Cardiac muscle cell (in vitro differentiated cells and primary cell): ENCODE measurements at regions not wholly inside any gene's neighbourhood (a gene's known extent, or its start where the extent isn't known, plus 50 kb on each side); places are given as distances from the start of the nearest gene placed in this dataset.

ENCODE experiments used
- DNase-seq, 2 donors: peaks; one replicate each; pipeline versions ENCODE4 v3.0.0 to v3.0.0-alpha.2; 2010 to 2017; ENCODE audit warnings: low read depth in 1 of 2, low spot score in 1 of 2
- H3K27ac ChIP-seq: fragments of 200-600 bp; sonication (generic); 2 replicates; pipeline ENCODE4 v1.5.1; 2016
- H3K27me3 ChIP-seq: fragments of 200-600 bp; sonication (generic); 2 replicates; pipeline ENCODE4 v1.6.0; 2016; ENCODE audit warnings: control low read depth
- H3K36me3 ChIP-seq: fragments of 200-600 bp; sonication (generic); 2 replicates; pipeline ENCODE4 v1.5.1; 2016; ENCODE audit warnings: control low read depth
- H3K4me1 ChIP-seq: fragments of 200-600 bp; sonication (generic); 2 replicates; pipeline ENCODE4 v1.8.1; 2017; ENCODE audit warnings: low read depth, mild to moderate bottlenecking, mixed run types
- H3K4me3 ChIP-seq: fragments of 200-600 bp; sonication (generic); 2 replicates; pipeline ENCODE4 v1.5.1; 2016; ENCODE audit warnings: mild to moderate bottlenecking
- H3K9me3 ChIP-seq: fragments of 200-600 bp; sonication (generic); 2 replicates; pipeline ENCODE4 v1.5.1; 2017; ENCODE audit warnings: low read depth, mild to moderate bottlenecking, control low read depth
- TF ChIP-seq, protein P1 (sequence below): IDR thresholded peaks from 2 replicates; pipeline ENCODE4 v1.5.1; 2012; ENCODE audit warnings: low read depth, mild to moderate bottlenecking, low read length

- H3K36me3 ChIP-seq: no peaks in the 10 kb centered on the region
- DNase-seq: no peak
- no peak overlapping the region for H3K27ac ChIP-seq
- TF ChIP-seq, protein P1, sequence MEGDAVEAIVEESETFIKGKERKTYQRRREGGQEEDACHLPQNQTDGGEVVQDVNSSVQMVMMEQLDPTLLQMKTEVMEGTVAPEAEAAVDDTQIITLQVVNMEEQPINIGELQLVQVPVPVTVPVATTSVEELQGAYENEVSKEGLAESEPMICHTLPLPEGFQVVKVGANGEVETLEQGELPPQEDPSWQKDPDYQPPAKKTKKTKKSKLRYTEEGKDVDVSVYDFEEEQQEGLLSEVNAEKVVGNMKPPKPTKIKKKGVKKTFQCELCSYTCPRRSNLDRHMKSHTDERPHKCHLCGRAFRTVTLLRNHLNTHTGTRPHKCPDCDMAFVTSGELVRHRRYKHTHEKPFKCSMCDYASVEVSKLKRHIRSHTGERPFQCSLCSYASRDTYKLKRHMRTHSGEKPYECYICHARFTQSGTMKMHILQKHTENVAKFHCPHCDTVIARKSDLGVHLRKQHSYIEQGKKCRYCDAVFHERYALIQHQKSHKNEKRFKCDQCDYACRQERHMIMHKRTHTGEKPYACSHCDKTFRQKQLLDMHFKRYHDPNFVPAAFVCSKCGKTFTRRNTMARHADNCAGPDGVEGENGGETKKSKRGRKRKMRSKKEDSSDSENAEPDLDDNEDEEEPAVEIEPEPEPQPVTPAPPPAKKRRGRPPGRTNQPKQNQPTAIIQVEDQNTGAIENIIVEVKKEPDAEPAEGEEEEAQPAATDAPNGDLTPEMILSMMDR: no peak
- no peak overlapping the region for H3K4me3 ChIP-seq
- H3K4me1 ChIP-seq: no peaks in the 10 kb centered on the region
- H3K27me3 ChIP-seq: no peaks in the 10 kb centered on the region
- no peaks in the 10 kb centered on the region for H3K9me3 ChIP-seq
Observed at GRCh38 chr7:69450456-69450855, 147.8 kb upstream of the AUTS2 start.

GRCh38 chr7:69451715-69452114 is 146.6 kb upstream of the AUTS2 start:
- Histone ChIP-seq H3K36me3 (no peaks in the 10 kb centered on the region), H3K27me3 (no peaks in the 10 kb centered on the region), H3K4me1 (no peaks in the 10 kb centered on the region), H3K27ac (no peak overlapping the region), H3K9me3 (no peaks in the 10 kb centered on the region), H3K4me3 (no peak overlapping the region)
- TF ChIP-seq, protein P1: no peak
- DNase-seq: no peak

GRCh38 chr7:69452797-69453196 is 145.5 kb upstream of the AUTS2 start:
- Histone ChIP-seq H3K4me3 (no peak overlapping the region), H3K36me3 (no peaks in the 10 kb centered on the region), H3K9me3 (no peaks in the 10 kb centered on the region), H3K27me3 (no peaks in the 10 kb centered on the region), H3K4me1 (no peaks in the 10 kb centered on the region), H3K27ac (no peak overlapping the region)
- TF ChIP-seq, protein P1: no peak
- DNase-seq: no peak

DNA sequence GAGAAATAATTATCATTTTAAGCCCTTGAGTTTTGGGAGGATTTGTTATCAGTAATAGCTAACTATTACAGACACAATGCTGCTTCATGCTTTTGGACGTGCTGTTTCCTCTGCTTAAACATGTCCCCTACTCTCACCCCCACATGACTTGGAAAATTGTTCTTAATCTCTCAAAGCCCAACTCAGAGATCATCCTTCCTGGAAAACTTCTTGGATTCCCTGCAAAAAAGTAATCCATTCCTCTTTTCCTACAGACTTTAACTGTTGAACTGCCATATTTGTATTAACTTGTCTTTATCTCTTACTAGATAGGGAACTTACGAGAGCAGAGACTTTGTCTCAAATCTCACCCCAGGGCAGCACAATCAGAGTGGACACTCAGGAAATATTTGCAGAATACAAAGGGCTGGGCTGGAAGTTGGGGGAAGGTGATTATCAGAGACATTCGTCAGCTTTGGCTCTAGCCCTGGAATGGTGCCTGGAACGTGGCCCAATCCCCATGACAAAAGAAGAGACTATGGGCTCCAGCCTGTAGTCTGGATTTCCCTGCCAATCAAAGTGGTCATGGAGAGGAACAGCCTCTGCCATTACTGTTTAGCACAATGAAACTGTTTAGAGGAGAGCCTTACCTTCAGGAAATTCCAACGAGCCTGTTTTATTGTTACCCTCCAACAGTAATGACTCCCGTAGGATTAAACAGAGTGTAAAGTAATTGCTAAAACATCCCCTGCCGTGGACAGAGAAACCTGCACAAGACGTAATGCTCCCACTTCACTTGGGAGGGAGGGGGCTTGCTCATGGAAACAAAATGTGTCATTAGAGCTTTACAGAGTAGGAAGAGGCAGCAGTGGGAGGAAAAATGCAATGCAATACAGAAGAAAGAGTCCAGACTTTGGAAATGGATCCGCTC is 140.4 kb upstream of the AUTS2 start:
- no peak overlapping the region for H3K4me3 ChIP-seq
- peak overlapping the region; percentile 0 for H3K27ac ChIP-seq
- no peaks in the 10 kb centered on the region for H3K9me3 ChIP-seq
- H3K4me1 ChIP-seq: peaks cover 2% of the 10 kb centered on the region
- peak; percentile 31 to 47 for DNase-seq
- TF ChIP-seq, protein P1: no peak
- H3K36me3 ChIP-seq: no peaks in the 10 kb centered on the region
- no peaks in the 10 kb centered on the region for H3K27me3 ChIP-seq

- no peaks in the 10 kb centered on the region for H3K36me3 ChIP-seq
- H3K4me1 ChIP-seq: no peaks in the 10 kb centered on the region
- DNase-seq: no peak
- TF ChIP-seq, protein P1: no peak
- H3K27ac ChIP-seq: no peak overlapping the region
- H3K27me3 ChIP-seq: no peaks in the 10 kb centered on the region
- H3K4me3 ChIP-seq: no peak overlapping the region
- no peaks in the 10 kb centered on the region for H3K9me3 ChIP-seq
Observed at GRCh38 chr7:69464035-69464434, 134.2 kb upstream of the AUTS2 start.
